Kidney (tissue), 13 donors: ENCODE measurements at regions not wholly inside any gene's neighbourhood (a gene's known extent, or its start where the extent isn't known, plus 50 kb on each side); places are given as distances from the start of the nearest gene placed in this dataset.

Experiments used
- DNase-seq, 5 donors: peaks; one replicate each; pipeline ENCODE4 v3.0.0-alpha.2; 2013 to 2020
- FAIRE-seq: peaks from 2 replicates; lab custom pipeline; 2012; peaks lifted over from hg19 to GRCh38; lab: Jason Lieb, UNC
- H3K27ac ChIP-seq, 2 donors: one replicate each; pipeline ENCODE4 v1.7.0; 2013; ENCODE audit warnings: low read depth in 2 of 2, low read length in 2 of 2, inconsistent platforms in 1 of 2
- H3K27me3 ChIP-seq: one replicate; pipeline ENCODE4 v1.7.1; 2013; ENCODE audit warnings: low read length, inconsistent platforms; ENCODE audit not compliant: control insufficient read depth, insufficient read depth
- H3K36me3 ChIP-seq, 3 donors: one replicate each; pipeline versions ENCODE4 v1.7.0 to v1.7.1; 2013; ENCODE audit warnings: low read length in 3 of 3, control low read depth in 1 of 3, inconsistent platforms in 1 of 3; ENCODE audit not compliant: insufficient read depth in 3 of 3, control insufficient read depth in 2 of 3
- H3K4me1 ChIP-seq, 3 donors: one replicate each; pipeline versions ENCODE4 v1.7.0 to v1.7.1; 2013; ENCODE audit warnings: low read length in 3 of 3, inconsistent platforms in 1 of 3, low read depth in 1 of 3; ENCODE audit not compliant: control insufficient read depth in 2 of 3, insufficient read depth in 2 of 3
- H3K4me3 ChIP-seq, 3 donors: one replicate each; pipeline versions ENCODE4 v1.7.0 to v1.8.1; 2013; ENCODE audit warnings: low read length in 3 of 3, control low read depth in 1 of 3, inconsistent platforms in 1 of 3
- H3K9ac ChIP-seq, 3 donors: one replicate each; pipeline versions ENCODE4 v1.7.0 to v1.7.1; 2013; ENCODE audit warnings: low read length in 3 of 3, control low read depth in 1 of 3, inconsistent platforms in 1 of 3
- H3K9me3 ChIP-seq, 3 donors: one replicate each; pipeline versions ENCODE4 v1.7.0 to v1.7.1; 2013; ENCODE audit warnings: low read length in 3 of 3, control low read depth in 1 of 3, inconsistent platforms in 1 of 3; ENCODE audit not compliant: control insufficient read depth in 2 of 3, insufficient read depth in 1 of 3
- CTCF ChIP-seq: IDR thresholded peaks from 3 replicates; pipeline ENCODE4 v1.5.1; 2012; ENCODE audit warnings: mild to moderate bottlenecking, moderate library complexity, borderline replicate concordance; ENCODE audit not compliant: insufficient read depth; ENCODE audit errors: extremely low read depth
- intact Hi-C: fragments of 100-400 bp; cut with DNase I; formaldehyde crosslinking; loops from one replicate; pipeline ENCODE4 v1.11.1; 2022
- donor health status: control.
- donor health status: control.
- donor health status: control.
- donor health status: control.
- donor health status: control.
- donor health status: DM: yes; HTN: yes; CAD: no.
- donor health status: Normal renal cell carcinoma (clear cell type).

GRCh38 chr18:76750917-76751890 lies 71.2 kb upstream of the ZNF236 start:
- no peak overlapping the region for H3K4me3 ChIP-seq

GRCh38 chr18:76750269-76750668 lies 72.1 kb upstream of the ZNF236 start:
- Histone ChIP-seq H3K27me3 (no peaks in the 10 kb centered on the region), H3K9ac (no peak overlapping the region), H3K27ac (no peak overlapping the region), H3K36me3 (no peaks in the 10 kb centered on the region), H3K9me3 (peaks cover 0 to 3% (median 0%) of the 10 kb centered on the region in 3 donors), H3K4me1 (no peaks in the 10 kb centered on the region), H3K4me3 (no peak overlapping the region)
- TF ChIP-seq CTCF = no peak
- DNase-seq = no peak
- FAIRE-seq = no peak
- intact Hi-C loops = no loop called here

More at GRCh38 chr18:76750917-76751890, 71.2 kb upstream of the ZNF236 start:
- H3K4me1 ChIP-seq = no peaks in the 10 kb centered on the region
- FAIRE-seq (no peak), DNase-seq (no peak)
- H3K27me3 ChIP-seq = no peaks in the 10 kb centered on the region
- intact Hi-C loops = no loop called here
- H3K9ac ChIP-seq = no peak overlapping the region
- H3K9me3 ChIP-seq = peaks cover 0 to 3% (median 0%) of the 10 kb centered on the region in 3 donors
- no peak for TF ChIP-seq CTCF
- no peak overlapping the region for H3K27ac ChIP-seq
- H3K36me3 ChIP-seq = no peaks in the 10 kb centered on the region

- peak in 2 of 5 donors; percentile 15 to 20 for DNase-seq
- peaks cover 0 to 3% (median 0%) of the 10 kb centered on the region in 3 donors for H3K9me3 ChIP-seq
- no peak for FAIRE-seq
- H3K9ac ChIP-seq = no peak overlapping the region
- H3K4me1 ChIP-seq = no peaks in the 10 kb centered on the region
- H3K4me3 ChIP-seq = no peak overlapping the region
- H3K27me3 ChIP-seq = no peaks in the 10 kb centered on the region
- no peak overlapping the region for H3K27ac ChIP-seq
- intact Hi-C loops = no loop called here
- H3K36me3 ChIP-seq = no peaks in the 10 kb centered on the region
- no peak for TF ChIP-seq CTCF
Observed at GRCh38 chr18:76747676-76748075, 74.7 kb upstream of the ZNF236 start.
